ENCODE measurements at regions not wholly inside any gene's neighbourhood (a gene's known extent, or its start where the extent isn't known, plus 50 kb on each side); places are given as distances from the start of the nearest gene placed in this dataset.
A peak's percentile ranks its signal among the peaks of the same experiment; 100 is the strongest.

GRCh38 chr2:55986700-55987440 lies 63.3 kb upstream of the EFEMP1 start:
- DNase-seq = no peak
- Histone ChIP-seq H3K4me3 (no peak overlapping the region), H3K9me3 (no peaks in the 10 kb centered on the region), H3K27ac (no peak overlapping the region), H3K4me1 (no peaks in the 10 kb centered on the region), H3K27me3 (no peaks in the 10 kb centered on the region), H3K36me3 (no peaks in the 10 kb centered on the region)
- no peak for TF ChIP-seq CTCF (IDR thresholded peaks at IDR 0.05)
- ATAC-seq = no peak
- intact Hi-C loops (cut with DNase I) = loop anchor here in 1 of 10 donors (2.0 kb wide), 1 partner anchor 14 kb away; no protein-coding TSS in a partner anchor

GRCh38 chr2:55989405-55989804 lies 65.8 kb upstream of the EFEMP1 start:
- H3K36me3 ChIP-seq = no peaks in the 10 kb centered on the region
- intact Hi-C loops (cut with DNase I) = no loop called here
- H3K4me1 ChIP-seq = no peaks in the 10 kb centered on the region
- no peak for DNase-seq
- no peaks in the 10 kb centered on the region for H3K9me3 ChIP-seq
- no peak overlapping the region for H3K4me3 ChIP-seq
- no peak for TF ChIP-seq CTCF (IDR thresholded peaks at IDR 0.05)
- no peaks in the 10 kb centered on the region for H3K27me3 ChIP-seq
- 90 to 96% methylated on average over 7 of the region's 7 CpGs for WGBS, 2 donors
- H3K27ac ChIP-seq = no peak overlapping the region
- no peak for ATAC-seq

DNA sequence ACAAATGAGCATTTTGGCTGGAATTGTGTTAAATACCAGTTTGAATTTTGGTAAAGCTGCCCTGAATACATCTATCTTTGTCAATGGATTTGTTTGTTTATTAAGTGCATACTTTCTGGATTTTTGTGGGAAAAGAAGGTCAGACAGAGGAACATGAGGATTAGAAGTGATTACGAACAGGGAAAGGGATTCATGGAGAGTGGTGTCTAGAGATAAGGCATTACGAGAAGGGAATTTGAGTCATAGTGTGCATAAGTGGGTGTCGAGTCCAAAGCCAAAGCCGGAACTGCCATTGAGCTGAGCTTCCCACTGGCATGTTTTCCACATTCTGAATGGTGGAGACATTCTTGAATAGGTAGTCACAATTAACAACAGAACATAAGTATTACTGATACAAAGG lies 68.9 kb upstream of the EFEMP1 start:
- H3K4me1 ChIP-seq = no peaks in the 10 kb centered on the region
- 34 to 35% methylated on average over 4 of the region's 4 CpGs for WGBS, 2 donors
- no peaks in the 10 kb centered on the region for H3K9me3 ChIP-seq
- H3K36me3 ChIP-seq = no peaks in the 10 kb centered on the region
- H3K27ac ChIP-seq = peak overlapping the region in 3 of 10 donors; percentile 21 to 37 (median 32)
- DNase-seq (peak in 1 of 2 donors; percentile 8), ATAC-seq (peak in 7 of 8 donors; percentile 26 to 95 (median 73))
- H3K27me3 ChIP-seq = no peaks in the 10 kb centered on the region
- TF ChIP-seq CTCF (IDR thresholded peaks at IDR 0.05) = no peak
- H3K4me3 ChIP-seq = no peak overlapping the region
- intact Hi-C loops (cut with DNase I) = no loop called here

- Histone ChIP-seq H3K27me3 (no peaks in the 10 kb centered on the region), H3K4me3 (no peak overlapping the region), H3K36me3 (no peaks in the 10 kb centered on the region), H3K9me3 (no peaks in the 10 kb centered on the region), H3K27ac (peak overlapping the region in 1 of 10 donors; percentile 54), H3K4me1 (no peaks in the 10 kb centered on the region)
- ATAC-seq = no peak
- WGBS, 2 donors = 92 to 94% methylated on average over 4 of the region's 4 CpGs
- TF ChIP-seq CTCF (IDR thresholded peaks at IDR 0.05) = no peak
- intact Hi-C loops (cut with DNase I) = no loop called here
- no peak for DNase-seq
Measured at GRCh38 chr2:55993685-55994084, 70.1 kb upstream of the EFEMP1 start.

Data from heart right ventricle (tissue), 16 donors.